ENCODE measurements at regions not wholly inside any gene's neighbourhood (a gene's known extent, or its start where the extent isn't known, plus 50 kb on each side); places are given as distances from the start of the nearest gene placed in this dataset.

- no peak for DNase-seq (ENCODE audit: insufficient read length, low spot score, missing footprints)
- Histone ChIP-seq H3K27me3 (ENCODE audit: insufficient read depth, low read length) (peaks cover 35% of the 10 kb centered on the region), H3K4me3 (ENCODE audit: insufficient read depth, low read length) (no peak overlapping the region), H2AFZ (ENCODE audit: low read length) (no peak overlapping the region), H3K4me1 (ENCODE audit: insufficient read depth, low read length) (peaks cover 4% of the 10 kb centered on the region), H3K79me2 (ENCODE audit: insufficient read depth, low read length) (no peaks in the 10 kb centered on the region), H3K9me3 (ENCODE audit: low read depth, low read length) (no peaks in the 10 kb centered on the region), H4K20me1 (ENCODE audit: insufficient read depth, low read length) (no peaks in the 10 kb centered on the region), H3K27ac (ENCODE audit: low read depth, low read length) (no peak overlapping the region), H3K36me3 (ENCODE audit: insufficient read depth, low read length) (no peaks in the 10 kb centered on the region), H3K4me2 (ENCODE audit: insufficient read depth, low read length) (no peak overlapping the region)
- no peak for TF ChIP-seq CTCF (IDR thresholded peaks at IDR 0.05; ENCODE audit: extremely low read depth, low read depth, low read length)
Observed at GRCh38 chr6:41455410-41455809, 90.8 kb upstream of the FOXP4 start.

GRCh38 chr6:41455818-41456217 lies 90.4 kb upstream of the FOXP4 start:
- Histone ChIP-seq H3K27me3 (ENCODE audit: insufficient read depth, low read length) (peaks cover 35% of the 10 kb centered on the region), H2AFZ (ENCODE audit: low read length) (no peak overlapping the region), H3K9me3 (ENCODE audit: low read depth, low read length) (no peaks in the 10 kb centered on the region), H3K79me2 (ENCODE audit: insufficient read depth, low read length) (no peaks in the 10 kb centered on the region), H3K36me3 (ENCODE audit: insufficient read depth, low read length) (no peaks in the 10 kb centered on the region), H3K4me1 (ENCODE audit: insufficient read depth, low read length) (peaks cover 4% of the 10 kb centered on the region), H4K20me1 (ENCODE audit: insufficient read depth, low read length) (no peaks in the 10 kb centered on the region), H3K4me2 (ENCODE audit: insufficient read depth, low read length) (no peak overlapping the region), H3K4me3 (ENCODE audit: insufficient read depth, low read length) (no peak overlapping the region), H3K27ac (ENCODE audit: low read depth, low read length) (no peak overlapping the region)
- TF ChIP-seq CTCF (IDR thresholded peaks at IDR 0.05; ENCODE audit: extremely low read depth, low read depth, low read length), result no peak
- peak; percentile 26 for DNase-seq (ENCODE audit: insufficient read length, low spot score, missing footprints)

DNA sequence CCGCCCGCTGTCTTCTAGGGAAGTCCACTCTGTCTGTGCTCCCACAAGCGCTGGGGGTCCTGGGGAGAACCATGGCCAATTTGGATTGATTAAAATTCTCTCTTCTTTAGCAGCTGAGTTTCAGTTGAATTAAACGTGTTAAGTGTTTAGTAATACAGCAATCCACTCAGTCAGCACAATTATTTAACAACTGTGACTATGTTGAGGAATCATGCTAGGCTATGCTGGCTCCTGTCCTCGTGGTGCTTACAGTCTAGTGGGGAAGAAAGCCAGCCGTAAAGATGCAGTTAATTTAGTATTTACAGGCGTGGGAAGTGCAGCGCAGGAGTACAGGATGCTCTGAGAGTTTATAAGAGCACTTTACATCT lies 88.9 kb upstream of the FOXP4 start:
- H3K4me2 ChIP-seq (ENCODE audit: insufficient read depth, low read length), result no peak overlapping the region
- no peaks in the 10 kb centered on the region for H3K4me1 ChIP-seq (ENCODE audit: insufficient read depth, low read length)
- no peaks in the 10 kb centered on the region for H3K79me2 ChIP-seq (ENCODE audit: insufficient read depth, low read length)
- H3K27ac ChIP-seq (ENCODE audit: low read depth, low read length), result no peak overlapping the region
- peaks cover 35% of the 10 kb centered on the region for H3K27me3 ChIP-seq (ENCODE audit: insufficient read depth, low read length)
- H3K4me3 ChIP-seq (ENCODE audit: insufficient read depth, low read length), result no peak overlapping the region
- H3K9me3 ChIP-seq (ENCODE audit: low read depth, low read length), result no peaks in the 10 kb centered on the region
- no peak overlapping the region for H2AFZ ChIP-seq (ENCODE audit: low read length)
- DNase-seq (ENCODE audit: insufficient read length, low spot score, missing footprints), result peak; percentile 6
- H3K36me3 ChIP-seq (ENCODE audit: insufficient read depth, low read length), result no peaks in the 10 kb centered on the region
- H4K20me1 ChIP-seq (ENCODE audit: insufficient read depth, low read length), result no peaks in the 10 kb centered on the region
- TF ChIP-seq CTCF (IDR thresholded peaks at IDR 0.05; ENCODE audit: extremely low read depth, low read depth, low read length), result no peak

DNA sequence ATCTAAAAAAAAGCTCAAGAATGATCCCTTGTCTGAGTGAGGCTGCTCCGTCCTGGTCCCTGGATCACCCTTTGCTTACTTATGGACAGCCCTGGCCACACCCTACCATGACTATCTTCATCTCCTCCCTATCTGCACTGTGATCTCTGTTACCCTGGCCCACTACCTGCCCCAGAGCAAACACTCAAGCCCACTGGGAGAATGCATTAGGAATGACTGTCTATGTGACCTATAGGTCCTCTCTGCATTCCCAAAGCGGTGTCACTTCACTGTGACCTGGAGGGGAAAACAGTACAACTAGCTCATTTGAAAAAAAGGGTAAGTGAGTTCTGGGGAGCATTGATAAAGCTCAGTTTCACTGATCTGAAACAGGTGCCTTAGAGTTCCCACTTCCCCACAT lies 86.4 kb upstream of the FOXP4 start:
- H3K79me2 ChIP-seq (ENCODE audit: insufficient read depth, low read length), result no peaks in the 10 kb centered on the region
- H3K4me1 ChIP-seq (ENCODE audit: insufficient read depth, low read length), result peaks cover 8% of the 10 kb centered on the region
- peaks cover 22% of the 10 kb centered on the region for H3K27me3 ChIP-seq (ENCODE audit: insufficient read depth, low read length)
- no peak overlapping the region for H3K4me3 ChIP-seq (ENCODE audit: insufficient read depth, low read length)
- DNase-seq (ENCODE audit: insufficient read length, low spot score, missing footprints), result no peak
- H4K20me1 ChIP-seq (ENCODE audit: insufficient read depth, low read length), result no peaks in the 10 kb centered on the region
- H3K4me2 ChIP-seq (ENCODE audit: insufficient read depth, low read length), result no peak overlapping the region
- H3K9me3 ChIP-seq (ENCODE audit: low read depth, low read length), result no peaks in the 10 kb centered on the region
- TF ChIP-seq CTCF (IDR thresholded peaks at IDR 0.05; ENCODE audit: extremely low read depth, low read depth, low read length), result no peak
- no peaks in the 10 kb centered on the region for H3K36me3 ChIP-seq (ENCODE audit: insufficient read depth, low read length)
- no peak overlapping the region for H3K27ac ChIP-seq (ENCODE audit: low read depth, low read length)
- no peak overlapping the region for H2AFZ ChIP-seq (ENCODE audit: low read length)

Data from osteoblast (primary cell).